Trophoblast cell (in vitro differentiated cells and primary cell): ENCODE measurements at regions not wholly inside any gene's neighbourhood (a gene's known extent, or its start where the extent isn't known, plus 50 kb on each side); places are given as distances from the start of the nearest gene placed in this dataset.
"Not testable (repeated sequence)": the region's sequence is repeated elsewhere in the genome, so short reads cannot be mapped to it uniquely, and the experiment has no call there.

ENCODE experiments used
- DNase-seq, 2 donors: peaks; one replicate each; pipeline ENCODE4 v3.0.0-alpha.2; 2016
- H2AFZ ChIP-seq: 2 replicates; pipeline ENCODE4 v1.6.1; 2013; ENCODE audit warnings: low read length, moderate library complexity, mild to moderate bottlenecking; ENCODE audit not compliant: insufficient read depth, poor library complexity
- H2AK5ac ChIP-seq: 2 replicates; pipeline ENCODE4 v1.6.1; 2013; ENCODE audit warnings: mild to moderate bottlenecking, low read length
- H2BK120ac ChIP-seq: 2 replicates; pipeline ENCODE4 v1.6.1; 2013; ENCODE audit warnings: low read length, mild to moderate bottlenecking, moderate library complexity; ENCODE audit not compliant: insufficient read depth, poor library complexity
- H2BK12ac ChIP-seq: 2 replicates; pipeline ENCODE4 v1.6.1; 2013; ENCODE audit warnings: mild to moderate bottlenecking, low read length, moderate library complexity
- H2BK5ac ChIP-seq: 2 replicates; pipeline ENCODE4 v1.6.1; 2013; ENCODE audit warnings: low read length, low read depth, moderate library complexity, mild to moderate bottlenecking; ENCODE audit not compliant: poor library complexity
- H3K14ac ChIP-seq: 2 replicates; pipeline ENCODE4 v1.6.1; 2013; ENCODE audit warnings: mild to moderate bottlenecking, low read length
- H3K18ac ChIP-seq: 2 replicates; pipeline ENCODE4 v1.6.1; 2013; ENCODE audit warnings: mild to moderate bottlenecking, low read length
- H3K23ac ChIP-seq: 2 replicates; pipeline ENCODE4 v1.6.1; 2013; ENCODE audit warnings: low read length
- H3K27ac ChIP-seq: 2 replicates; pipeline ENCODE4 v1.5.1; 2013; ENCODE audit warnings: low read depth, mild to moderate bottlenecking, inconsistent platforms, low read length, moderate library complexity
- H3K27me3 ChIP-seq: 2 replicates; pipeline ENCODE4 v1.6.1; 2013; ENCODE audit warnings: inconsistent platforms, mild to moderate bottlenecking, low read length, moderate library complexity; ENCODE audit not compliant: insufficient read depth
- H3K36me3 ChIP-seq, 2 experiments: 1 replicate in 1 of 2; 2 replicates in 1 of 2; pipeline ENCODE4 v1.6.1; 2013; ENCODE audit warnings: low read length in 2 of 2, mild to moderate bottlenecking in 2 of 2, moderate library complexity in 1 of 2; ENCODE audit not compliant: insufficient read depth in 2 of 2, control insufficient read depth in 1 of 2
- H3K4ac ChIP-seq: 2 replicates; pipeline ENCODE4 v1.6.1; 2013; ENCODE audit warnings: low read depth, mild to moderate bottlenecking, low read length, moderate library complexity
- H3K4me1 ChIP-seq, 2 experiments: 1 replicate in 1 of 2; 2 replicates in 1 of 2; pipeline ENCODE4 v1.6.1; 2013; ENCODE audit warnings: low read length in 2 of 2, mild to moderate bottlenecking in 2 of 2, moderate library complexity in 1 of 2; ENCODE audit not compliant: insufficient read depth in 2 of 2, control insufficient read depth in 1 of 2
- H3K4me2 ChIP-seq: 2 replicates; pipeline ENCODE4 v1.6.1; 2013; ENCODE audit warnings: inconsistent platforms, mild to moderate bottlenecking, low read length, moderate library complexity
- H3K4me3 ChIP-seq: 2 replicates; pipeline ENCODE4 v1.5.1; 2013; ENCODE audit warnings: mild to moderate bottlenecking, low read depth, low read length, inconsistent platforms
- H3K79me1 ChIP-seq: one replicate; pipeline ENCODE4 v1.6.1; 2013; ENCODE audit warnings: low read length
- H3K79me2 ChIP-seq: 2 replicates; pipeline ENCODE4 v1.6.1; 2013; ENCODE audit warnings: low read length, mild to moderate bottlenecking; ENCODE audit not compliant: control insufficient read depth, insufficient read depth, poor library complexity
- H3K9ac ChIP-seq: 2 replicates; pipeline ENCODE4 v1.6.1; 2013; ENCODE audit warnings: mild to moderate bottlenecking, low read length
- H3K9me3 ChIP-seq: 2 replicates; pipeline ENCODE4 v1.6.1; 2013; ENCODE audit warnings: low read depth, mild to moderate bottlenecking, control low read depth, inconsistent platforms, low read length; ENCODE audit not compliant: insufficient read depth
- H4K12ac ChIP-seq: 2 replicates; pipeline ENCODE4 v1.6.1; 2013; ENCODE audit warnings: low read depth, mild to moderate bottlenecking, low read length, moderate library complexity
- H4K8ac ChIP-seq: 2 replicates; pipeline ENCODE4 v1.6.1; 2013; ENCODE audit warnings: low read depth, mild to moderate bottlenecking, low read length, moderate library complexity
- H4K91ac ChIP-seq: one replicate; pipeline ENCODE4 v1.6.1; 2013; ENCODE audit warnings: low read depth, mild to moderate bottlenecking, low read length, moderate library complexity
- WGBS: extraction: QIAGEN DNeasy Blood & Tissue Kit; methylation state at CpG from one replicate; pipeline ENCODE4 v1.1.7; 2013; ENCODE audit warnings: missing lambda C conversion rate; ENCODE audit not compliant: insufficient read length, insufficient coverage; ENCODE audit errors: extremely low coverage; 5-methylcytosine and 5-hydroxymethylcytosine counted together

- no peak overlapping the region for H3K4me3 ChIP-seq
Observed at GRCh38 chr15:21271566-21271965, 168.7 kb downstream of the POTEB3 start.

GRCh38 chr15:21270474-21270873 lies 169.8 kb downstream of the POTEB3 start:
- Histone ChIP-seq H4K91ac (no peak overlapping the region), H3K27ac (no peak overlapping the region), H3K9ac (no peak overlapping the region), H3K4me1 (no peaks in the 10 kb centered on the region), H3K9me3 (no peaks in the 10 kb centered on the region), H3K14ac (no peak overlapping the region), H2BK5ac (no peak overlapping the region), H3K79me1 (no peaks in the 10 kb centered on the region), H3K27me3 (no peaks in the 10 kb centered on the region), H2BK120ac (no peak overlapping the region), H3K36me3 (no peaks in the 10 kb centered on the region), H3K23ac (no peak overlapping the region), H4K12ac (peak overlapping the region; percentile 12), H3K18ac (no peak overlapping the region), H4K8ac (no peak overlapping the region), H2BK12ac (no peak overlapping the region), H2AFZ (no peak overlapping the region), H2AK5ac (no peak overlapping the region), H3K79me2 (no peaks in the 10 kb centered on the region), H3K4me3 (no peak overlapping the region), H3K4me2 (no peak overlapping the region), H3K4ac (no peak overlapping the region)
- WGBS = no CpG with 5 or more reads among the region's 3 CpGs
- DNase-seq = no peak

More at GRCh38 chr15:21271566-21271965, 168.7 kb downstream of the POTEB3 start:
- Histone ChIP-seq H3K27ac (no peak overlapping the region), H3K9me3 (no peaks in the 10 kb centered on the region), H3K18ac (no peak overlapping the region), H4K91ac (no peak overlapping the region), H3K79me2 (no peaks in the 10 kb centered on the region), H2AK5ac (no peak overlapping the region), H4K12ac (no peak overlapping the region), H3K79me1 (no peaks in the 10 kb centered on the region), H2BK5ac (no peak overlapping the region), H4K8ac (no peak overlapping the region), H2AFZ (no peak overlapping the region), H3K23ac (no peak overlapping the region), H3K4ac (no peak overlapping the region), H2BK120ac (no peak overlapping the region), H3K14ac (no peak overlapping the region), H3K4me1 (no peaks in the 10 kb centered on the region), H3K27me3 (no peaks in the 10 kb centered on the region), H3K4me2 (no peak overlapping the region), H3K36me3 (no peaks in the 10 kb centered on the region), H3K9ac (no peak overlapping the region), H2BK12ac (no peak overlapping the region)
- WGBS = no CpG with 5 or more reads among the region's 2 CpGs
- no peak for DNase-seq

- H3K4me1 ChIP-seq, H3K79me2 ChIP-seq, H3K14ac ChIP-seq, H3K27me3 ChIP-seq, H3K27ac ChIP-seq, H2AK5ac ChIP-seq, H4K91ac ChIP-seq, H2AFZ ChIP-seq, H3K9me3 ChIP-seq, H3K4me2 ChIP-seq, DNase-seq, H3K36me3 ChIP-seq, H2BK12ac ChIP-seq, H2BK120ac ChIP-seq, H4K8ac ChIP-seq, H3K4me3 ChIP-seq, H2BK5ac ChIP-seq, H4K12ac ChIP-seq, H3K4ac ChIP-seq, H3K23ac ChIP-seq, H3K18ac ChIP-seq, H3K9ac ChIP-seq, H3K79me1 ChIP-seq: not testable (repeated sequence)
- no CpG with 5 or more reads among the region's 4 CpGs for WGBS
Observed at GRCh38 chr15:21269673-21270072, 170.6 kb downstream of the POTEB3 start.

GRCh38 chr15:21269121-21269520 lies 171.2 kb downstream of the POTEB3 start:
- Histone ChIP-seq H2BK5ac (no peak overlapping the region), H3K14ac (no peak overlapping the region), H2BK120ac (no peak overlapping the region), H4K8ac (no peak overlapping the region), H3K27me3 (no peaks in the 10 kb centered on the region), H3K9ac (no peak overlapping the region), H3K4me2 (no peak overlapping the region), H3K79me2 (no peaks in the 10 kb centered on the region), H3K18ac (no peak overlapping the region), H3K4ac (no peak overlapping the region), H3K79me1 (no peaks in the 10 kb centered on the region), H4K91ac (no peak overlapping the region), H3K23ac (no peak overlapping the region), H3K9me3 (no peaks in the 10 kb centered on the region), H2BK12ac (no peak overlapping the region), H2AFZ (no peak overlapping the region), H3K4me1 (no peaks in the 10 kb centered on the region), H3K36me3 (no peaks in the 10 kb centered on the region), H2AK5ac (no peak overlapping the region), H4K12ac (no peak overlapping the region), H3K27ac (no peak overlapping the region), H3K4me3 (no peak overlapping the region)
- WGBS = no CpG with 5 or more reads among the region's 8 CpGs
- no peak for DNase-seq
